HG02840 (cell line): ENCODE measurements at regions not wholly inside any gene's neighbourhood (a gene's known extent, or its start where the extent isn't known, plus 50 kb on each side); places are given as distances from the start of the nearest gene placed in this dataset.
A peak's percentile ranks its signal among the peaks of the same experiment; 100 is the strongest.
"Not testable (repeated sequence)": the region's sequence is repeated elsewhere in the genome, so short reads cannot be mapped to it uniquely, and the experiment has no call there.

Source experiments
- ATAC-seq: cut with Tn5 transposase; IDR thresholded peaks from one replicate; pipeline ENCODE4 v1.9.1; 2021; ENCODE audit warnings: mild to moderate bottlenecking, moderate library complexity, moderate number of reproducible peaks; ENCODE audit not compliant: unreplicated experiment, low FRiP score

DNA sequence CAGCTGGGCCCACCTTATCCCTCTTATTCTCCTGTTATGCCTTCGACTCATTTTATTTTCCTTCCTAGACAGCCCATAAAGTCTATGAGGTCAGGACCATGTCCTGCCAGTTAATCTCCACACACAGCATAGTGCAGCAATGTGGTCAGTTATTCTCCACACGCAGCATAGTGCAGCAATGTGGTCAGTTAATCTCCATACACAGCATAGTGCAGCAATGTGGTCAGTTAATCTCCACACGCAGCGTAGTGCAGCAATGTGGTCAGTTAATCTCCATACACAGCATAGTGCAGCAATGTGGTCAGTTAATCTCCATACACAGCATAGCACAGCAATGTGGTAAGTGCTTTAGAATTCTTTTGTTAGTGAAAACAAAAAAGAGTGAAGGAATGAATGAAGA lies 77.8 kb downstream of the TEX36 start:
- no peak for ATAC-seq

DNA sequence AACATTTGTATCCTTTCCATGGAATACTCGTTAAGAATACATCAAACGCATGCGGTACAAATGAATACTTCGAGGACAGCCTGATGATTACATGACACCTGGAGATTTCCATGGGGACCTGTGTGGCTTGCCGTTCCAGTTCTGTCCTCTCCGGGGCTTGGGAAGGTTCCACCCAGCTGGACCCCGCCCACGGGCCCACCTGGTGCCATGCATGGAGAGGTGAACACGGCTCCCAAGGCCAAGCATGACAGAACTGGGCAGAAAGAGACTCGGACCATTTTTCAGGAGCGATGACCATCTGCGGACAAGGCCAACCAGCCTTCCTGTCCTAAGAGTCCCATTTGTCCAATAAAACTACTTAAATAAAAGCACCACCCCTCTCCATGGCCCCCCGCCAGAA lies 80.1 kb downstream of the TEX36 start:
- no peak for ATAC-seq

GRCh38 chr10:125599194-125599593 lies 83.8 kb downstream of the TEX36 start:
- no peak for ATAC-seq

DNA sequence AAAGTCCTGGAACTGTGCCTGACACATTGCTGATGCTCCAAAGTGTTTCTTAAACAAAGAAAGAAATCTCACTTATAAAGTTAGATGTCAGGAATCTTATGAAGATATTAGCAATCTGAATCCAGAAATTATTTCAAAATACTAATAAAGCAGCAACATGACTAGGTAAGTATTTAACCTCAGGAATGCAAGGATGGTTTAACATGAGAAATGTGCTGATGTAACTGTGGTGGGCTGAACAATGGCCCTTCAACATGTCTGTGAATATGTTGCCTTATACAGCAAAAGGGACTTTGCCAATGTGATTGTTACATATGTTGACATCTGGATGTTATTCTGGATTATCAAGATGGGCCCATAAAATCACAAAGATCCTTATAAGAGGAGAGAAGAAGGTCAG lies 87.1 kb downstream of the TEX36 start:
- ATAC-seq: no peak

DNA sequence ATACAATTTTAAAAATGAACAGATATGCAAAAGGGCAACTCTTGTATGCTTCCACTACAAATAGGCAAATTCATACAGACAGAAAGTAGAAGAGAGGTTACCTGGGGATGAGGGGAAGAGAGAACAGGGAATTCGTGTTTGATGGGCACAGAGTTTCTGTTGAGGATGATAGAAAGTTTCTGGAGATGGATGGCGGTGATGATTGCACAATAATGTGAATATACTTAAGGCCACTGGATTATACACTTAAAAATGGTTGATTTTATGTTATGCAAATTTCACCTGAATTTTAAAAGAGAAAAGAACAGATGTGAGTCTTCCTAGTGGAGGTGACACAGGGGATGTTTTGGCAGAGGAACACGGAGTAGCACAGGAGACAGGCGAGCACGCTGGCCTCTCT lies 89.3 kb downstream of the TEX36 start:
- ATAC-seq: no peak

- ATAC-seq: no peak
Observed at GRCh38 chr10:125592897-125593296, 90.1 kb downstream of the TEX36 start.

DNA sequence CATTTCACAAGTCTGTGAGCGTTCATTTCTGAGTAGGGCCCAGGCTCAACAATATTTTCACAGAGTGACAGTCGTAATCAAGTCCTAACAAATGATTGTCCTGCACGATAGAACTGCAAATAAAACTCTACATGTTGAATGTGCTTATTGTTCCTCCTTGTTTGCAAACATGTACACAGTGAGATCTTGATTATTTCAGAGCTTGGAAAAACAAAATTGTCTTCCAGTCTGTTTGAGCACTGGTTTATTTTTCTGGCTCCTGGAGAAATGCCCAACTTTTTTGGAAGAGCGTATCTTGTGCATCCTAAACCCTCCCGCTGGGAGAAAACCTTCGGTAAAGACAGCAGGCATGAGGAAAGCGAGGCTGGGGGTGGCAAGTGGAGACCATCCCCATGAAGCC lies 91.1 kb downstream of the TEX36 start:
- ATAC-seq: no peak

GRCh38 chr10:125588738-125589137 lies 94.2 kb downstream of the TEX36 start:
- ATAC-seq: not testable (repeated sequence)

GRCh38 chr10:125584954-125585353 lies 98.0 kb downstream of the TEX36 start:
- no peak for ATAC-seq

GRCh38 chr10:125578658-125579315 lies 104.2 kb downstream of the TEX36 start:
- no peak for ATAC-seq

- no peak for ATAC-seq
Observed at GRCh38 chr10:125575843-125576242, 107.1 kb downstream of the TEX36 start.

DNA sequence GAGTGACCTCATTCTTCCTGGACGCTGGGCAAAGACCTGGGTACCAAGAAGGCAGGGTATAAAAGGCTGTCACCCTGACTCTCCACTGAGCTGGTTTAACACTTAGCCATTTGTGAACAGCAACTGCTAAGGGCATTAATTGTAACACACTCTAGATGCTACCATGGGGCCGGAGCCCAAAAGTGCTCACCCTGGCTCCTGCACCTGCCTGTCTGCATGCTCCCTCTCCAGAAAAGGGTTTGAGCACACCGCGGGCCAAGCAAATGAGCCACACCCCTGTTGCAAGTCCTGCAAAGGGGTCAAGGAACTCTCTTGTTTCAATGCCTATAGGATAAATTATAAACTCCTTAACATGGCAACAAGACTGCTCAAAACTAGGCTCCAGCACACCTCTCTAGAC lies 114.8 kb downstream of the TEX36 start:
- no peak for ATAC-seq

DNA sequence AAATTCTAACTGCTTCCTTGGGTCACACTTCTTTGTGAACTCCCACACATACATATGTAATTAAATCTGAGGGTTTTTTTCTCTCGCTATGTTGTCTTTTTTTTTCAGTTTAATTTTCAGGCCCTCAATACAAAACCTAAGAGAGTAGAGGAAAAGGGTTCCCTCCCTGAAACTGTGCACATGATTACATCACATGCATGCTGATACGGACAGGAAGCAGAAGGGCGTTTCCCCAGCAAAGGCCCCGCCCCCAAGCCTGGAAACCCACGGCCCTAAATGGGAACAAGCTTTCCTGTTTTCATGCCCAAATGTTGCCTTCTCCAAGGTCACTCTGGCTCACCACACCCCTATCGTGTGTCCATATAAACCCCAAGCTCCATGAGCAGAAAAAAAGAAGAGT lies 115.4 kb downstream of the TEX36 start:
- no peak for ATAC-seq

GRCh38 chr10:125565046-125565445 lies 117.9 kb downstream of the TEX36 start:
- ATAC-seq: no peak

DNA sequence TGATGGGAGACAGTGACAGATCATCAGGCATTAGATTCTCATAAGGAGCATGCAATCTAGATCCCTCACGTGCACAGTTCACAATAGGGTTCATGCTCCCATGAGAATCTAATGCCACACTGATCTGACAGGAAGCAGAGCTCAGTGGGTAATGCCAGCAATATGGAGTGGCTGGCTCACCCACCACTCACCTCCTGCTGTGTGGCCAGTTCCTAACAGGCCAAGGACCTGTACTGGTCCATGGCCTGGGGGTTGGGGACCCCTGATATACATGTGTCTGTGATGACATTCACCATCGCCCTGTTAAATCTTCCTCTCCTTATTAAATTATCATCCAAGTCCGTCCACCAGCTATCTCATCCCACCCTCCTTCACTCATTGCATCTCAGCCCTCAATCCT lies 118.4 kb downstream of the TEX36 start:
- no peak for ATAC-seq

- no peak for ATAC-seq
Observed at GRCh38 chr10:125562737-125563136, 120.2 kb downstream of the TEX36 start.

GRCh38 chr10:125560947-125561346 lies 122.0 kb downstream of the TEX36 start:
- ATAC-seq: no peak

DNA sequence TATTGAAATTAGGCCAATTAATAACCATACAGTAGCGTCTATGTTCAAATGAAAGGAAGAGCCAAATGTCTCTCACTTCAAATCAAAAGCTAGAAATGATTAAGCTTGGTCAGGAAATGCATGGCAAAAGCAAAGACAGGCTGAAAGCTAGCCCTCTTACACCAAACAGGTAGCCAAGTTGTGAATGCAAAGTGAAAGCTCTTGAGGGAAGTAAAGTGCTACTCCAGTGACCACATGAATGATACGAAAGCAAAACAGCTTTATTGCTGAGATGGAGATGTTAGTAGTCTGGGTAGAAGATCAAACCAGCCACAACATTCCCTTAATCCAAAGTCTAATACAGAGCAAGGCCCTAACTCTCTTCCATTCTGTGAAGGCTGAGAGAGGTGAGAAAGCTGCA lies 123.8 kb downstream of the TEX36 start:
- peak; percentile 67 for ATAC-seq

- no peak for ATAC-seq
Observed at GRCh38 chr10:125557801-125558505, 125.0 kb downstream of the TEX36 start.

GRCh38 chr10:125557311-125557710 lies 125.7 kb downstream of the TEX36 start:
- no peak for ATAC-seq

DNA sequence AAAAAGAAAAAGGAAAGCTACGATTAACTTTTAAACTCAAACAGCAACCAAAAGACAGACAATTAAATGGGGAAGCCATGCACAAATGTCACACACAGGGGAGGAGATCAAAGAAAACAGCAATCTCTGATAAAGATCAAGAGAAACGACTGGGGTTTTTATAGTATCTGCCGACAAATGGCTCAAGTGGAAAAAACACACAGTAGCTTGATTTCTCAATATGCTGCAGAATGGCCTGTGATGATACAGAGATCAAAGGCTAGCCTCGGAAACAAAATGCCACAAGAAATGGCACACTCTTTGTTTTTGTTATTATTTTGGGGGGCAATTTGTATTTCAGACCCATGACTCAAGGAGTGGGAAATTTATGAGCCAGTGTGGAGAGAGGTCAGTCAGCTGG lies 126.1 kb downstream of the TEX36 start:
- ATAC-seq: no peak

DNA sequence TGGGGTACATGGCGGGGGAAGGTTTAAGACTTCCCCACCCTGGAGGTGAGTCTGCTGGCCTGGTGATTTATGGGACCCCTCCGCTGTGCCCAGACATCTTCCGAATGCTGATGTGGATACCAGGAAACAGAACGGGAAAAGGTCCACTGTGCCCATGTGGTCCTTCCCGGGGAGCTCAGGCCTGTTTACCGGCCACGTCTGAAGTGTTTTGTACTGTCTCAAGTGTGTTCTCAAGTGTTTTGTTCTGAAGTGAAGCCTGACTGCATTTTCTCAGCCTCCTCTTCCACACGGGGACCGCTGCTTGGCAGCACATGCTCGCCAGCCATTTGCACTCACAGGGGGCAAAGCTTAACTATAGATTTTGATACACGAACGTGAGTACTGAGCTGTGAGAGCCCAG lies 127.2 kb downstream of the TEX36 start:
- ATAC-seq: no peak
